ENCODE measurements at regions not wholly inside any gene's neighbourhood (a gene's known extent, or its start where the extent isn't known, plus 50 kb on each side); places are given as distances from the start of the nearest gene placed in this dataset.

GRCh38 chr5:170439223-170439943 is 50.2 kb upstream of the KCNMB1 start:
- TF ChIP-seq CTCF (conservative IDR thresholded peaks at IDR 0.05; ENCODE audit: low read length) (no peak), EZH2phosphoT487 (IDR thresholded peaks at IDR 0.05; ENCODE audit: borderline replicate concordance, low read depth, low read length) (no peak)

Measured in OCI-LY7 (cell line).